C4-2B (cell line): ENCODE measurements at regions not wholly inside any gene's neighbourhood (a gene's known extent, or its start where the extent isn't known, plus 50 kb on each side); places are given as distances from the start of the nearest gene placed in this dataset.

Source experiments
- CTCF ChIP-seq: fragments of 450-650 bp; conservative IDR thresholded peaks from 2 replicates; pipeline ENCODE4 v1.5.1; 2017; ENCODE audit warnings: mild to moderate bottlenecking
- ZFX ChIP-seq: fragments of 450-650 bp; IDR thresholded peaks from 2 replicates; pipeline ENCODE4 v1.6.1; 2017

DNA sequence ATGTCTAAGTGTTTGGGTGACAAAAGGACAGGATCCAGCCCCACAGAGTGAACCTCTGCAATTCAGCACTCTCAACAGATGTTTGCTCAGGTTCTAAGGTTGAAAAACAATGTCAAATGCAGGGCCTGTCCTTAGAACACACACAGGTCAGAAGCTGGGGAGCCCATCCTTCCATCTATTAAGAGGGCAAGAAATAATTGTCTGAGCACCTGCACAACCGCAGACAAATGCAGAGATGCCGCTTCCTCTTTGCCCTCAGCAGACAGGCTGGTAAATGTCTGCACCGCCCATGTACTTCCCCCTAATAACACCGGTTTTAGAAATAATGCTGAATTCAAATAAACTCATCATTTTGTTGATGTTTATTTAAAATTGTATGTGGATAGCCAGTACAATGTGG is 414.5 kb upstream of the ADAMTS16 start:
- TF ChIP-seq CTCF (no peak), ZFX (no peak)
